ENCODE measurements at regions not wholly inside any gene's neighbourhood (a gene's known extent, or its start where the extent isn't known, plus 50 kb on each side); places are given as distances from the start of the nearest gene placed in this dataset.

GRCh38 chr17:63349478-63350000 lies 96.6 kb downstream of the CYB561 start:
- DNase-seq, result peak; percentile 4

- DNase-seq, result no peak
Observed at GRCh38 chr17:63350364-63350763, 95.7 kb downstream of the CYB561 start.

GRCh38 chr17:63354256-63354655 lies 91.8 kb downstream of the CYB561 start:
- DNase-seq, result no peak

GRCh38 chr17:63356337-63356757 lies 89.8 kb downstream of the CYB561 start:
- DNase-seq, result no peak

- no peak for DNase-seq
Observed at GRCh38 chr17:63358111-63358839, 87.8 kb downstream of the CYB561 start.

- no peak for DNase-seq
Observed at GRCh38 chr17:63358956-63359355, 87.2 kb downstream of the CYB561 start.

- DNase-seq, result no peak
Observed at GRCh38 chr17:63361182-63361581, 84.9 kb downstream of the CYB561 start.

GRCh38 chr17:63362115-63362514 lies 84.0 kb downstream of the CYB561 start:
- DNase-seq, result no peak

- DNase-seq, result no peak
Observed at GRCh38 chr17:63364387-63364786, 81.7 kb downstream of the CYB561 start.

GRCh38 chr17:63364944-63365343 lies 81.2 kb downstream of the CYB561 start:
- DNase-seq, result no peak

- DNase-seq, result no peak
Observed at GRCh38 chr17:63365366-63366240, 80.5 kb downstream of the CYB561 start.

- no peak for DNase-seq
Observed at GRCh38 chr17:63366241-63366566, 79.9 kb downstream of the CYB561 start.

- DNase-seq, result no peak
Observed at GRCh38 chr17:63369233-63369632, 76.9 kb downstream of the CYB561 start.

GRCh38 chr17:63370696-63371095 lies 75.4 kb downstream of the CYB561 start:
- DNase-seq, result no peak

- DNase-seq, result no peak
Observed at GRCh38 chr17:63376949-63377348, 69.2 kb downstream of the CYB561 start.

- DNase-seq, result no peak
Observed at GRCh38 chr17:63378411-63379375, 67.4 kb downstream of the CYB561 start.

GRCh38 chr17:63379636-63380035 lies 66.5 kb downstream of the CYB561 start:
- no peak for DNase-seq

- no peak for DNase-seq
Observed at GRCh38 chr17:63381101-63381729, 64.9 kb downstream of the CYB561 start.

- no peak for DNase-seq
Observed at GRCh38 chr17:63382136-63382535, 64.0 kb downstream of the CYB561 start.

Data from NCI-H69 (cell line).